ENCODE measurements at regions not wholly inside any gene's neighbourhood (a gene's known extent, or its start where the extent isn't known, plus 50 kb on each side); places are given as distances from the start of the nearest gene placed in this dataset.
"Not testable (repeated sequence)": the region's sequence is repeated elsewhere in the genome, so short reads cannot be mapped to it uniquely, and the experiment has no call there.

- DNase-seq = no peak
These were observed 89.6 kb upstream of the SMIM30 start for GRCh38 chr7:113207931-113208330.

DNA sequence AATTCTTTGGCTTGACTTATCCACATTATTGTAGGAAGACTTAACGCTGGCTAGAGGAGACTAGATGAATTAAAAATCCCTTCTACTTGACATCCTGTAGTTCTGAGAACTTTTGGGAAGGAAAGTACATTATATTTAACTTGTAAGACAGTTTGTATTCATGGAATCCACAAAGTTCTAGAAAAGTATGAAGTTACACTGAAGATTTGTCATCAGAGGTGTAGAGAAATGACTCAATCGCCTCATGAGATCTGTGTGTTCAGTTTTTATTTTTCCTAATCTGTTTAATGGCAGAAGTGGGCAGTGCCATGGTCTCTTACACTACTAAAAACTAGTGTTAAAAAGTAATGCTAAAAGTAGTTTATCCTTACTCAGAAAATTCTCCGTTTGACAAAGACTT lies 89.1 kb upstream of the SMIM30 start:
- DNase-seq = no peak

DNA sequence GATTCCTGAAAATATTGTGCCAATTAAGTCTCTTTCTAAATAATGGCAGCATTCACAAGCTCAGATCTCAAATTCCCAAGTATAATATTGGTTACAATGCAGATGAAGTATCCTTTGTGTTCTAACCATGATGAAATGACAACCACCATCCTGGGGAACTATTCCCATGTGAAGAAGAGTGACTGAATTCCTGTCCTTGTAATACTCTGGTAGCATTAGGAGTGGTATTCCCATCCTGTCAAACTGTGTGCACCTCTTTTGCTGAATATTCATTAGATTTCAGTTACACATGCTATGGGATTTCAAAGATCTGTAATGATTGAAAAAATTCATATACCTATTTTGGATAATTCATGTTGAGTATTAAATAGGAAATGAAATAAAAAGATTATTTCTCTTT lies 86.1 kb upstream of the SMIM30 start:
- DNase-seq = no peak

DNA sequence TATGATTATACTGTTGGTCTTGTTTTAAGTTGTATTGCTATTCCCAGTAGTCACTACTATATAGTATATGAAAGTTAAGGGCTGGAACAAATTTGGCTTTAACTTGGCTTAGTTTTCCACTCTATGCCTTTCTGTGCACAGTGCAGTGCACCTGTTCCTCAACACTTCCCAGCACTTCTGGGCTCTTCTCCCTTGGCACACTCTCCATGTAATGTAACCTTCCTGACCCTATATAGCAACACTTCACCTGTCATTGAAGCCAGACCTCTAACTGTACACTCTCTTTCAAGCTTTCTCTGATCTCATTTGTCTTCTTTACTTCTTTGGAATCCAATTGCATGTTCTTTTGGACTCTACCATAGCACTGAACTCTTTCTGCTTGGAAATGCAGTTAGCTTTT lies 83.9 kb upstream of the SMIM30 start:
- DNase-seq = no peak

- DNase-seq = no peak
These were observed 81.9 kb upstream of the SMIM30 start for GRCh38 chr7:113200281-113200680.

GRCh38 chr7:113199841-113200240 lies 81.5 kb upstream of the SMIM30 start:
- no peak for DNase-seq

DNA sequence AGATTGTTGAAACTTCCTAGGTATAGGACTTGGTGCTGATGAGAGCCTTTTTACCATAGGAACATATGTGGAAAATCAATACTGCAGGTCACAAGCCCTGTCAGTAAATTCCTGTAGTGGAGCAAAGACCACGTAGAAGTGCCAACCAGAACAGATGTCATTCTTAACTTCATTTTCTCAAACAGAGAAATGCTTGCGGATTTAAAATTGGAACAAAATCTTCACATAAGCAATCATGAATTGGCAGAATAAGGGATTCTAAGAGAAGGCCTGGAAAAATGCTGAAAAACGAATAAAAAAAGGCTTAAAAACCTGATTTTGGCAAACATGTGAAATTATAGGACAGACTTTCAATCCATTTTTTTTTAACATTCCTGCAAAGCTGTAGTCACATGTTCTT lies 80.8 kb upstream of the SMIM30 start:
- DNase-seq = no peak

DNA sequence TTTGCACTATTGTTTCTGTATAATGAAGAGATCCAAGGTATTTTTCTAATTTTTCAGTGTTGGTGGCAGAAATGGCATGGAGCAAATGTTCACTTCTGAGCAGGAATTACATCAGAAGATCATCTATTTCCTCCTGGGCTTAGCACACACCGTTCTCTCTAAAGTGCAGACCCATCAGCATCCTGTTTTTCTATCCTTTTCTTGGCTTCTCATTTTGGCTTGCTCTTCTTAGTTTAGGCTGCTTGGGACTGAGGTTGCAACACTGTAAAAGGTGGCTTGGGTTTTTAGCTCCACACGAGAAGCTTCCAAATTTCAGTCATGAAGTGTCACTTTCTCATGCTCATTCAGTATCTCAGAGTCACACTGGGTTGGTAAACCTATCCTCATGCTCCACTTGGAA lies 79.9 kb upstream of the SMIM30 start:
- no peak for DNase-seq

- no peak for DNase-seq
These were observed 78.9 kb upstream of the SMIM30 start for GRCh38 chr7:113197274-113197673.

DNA sequence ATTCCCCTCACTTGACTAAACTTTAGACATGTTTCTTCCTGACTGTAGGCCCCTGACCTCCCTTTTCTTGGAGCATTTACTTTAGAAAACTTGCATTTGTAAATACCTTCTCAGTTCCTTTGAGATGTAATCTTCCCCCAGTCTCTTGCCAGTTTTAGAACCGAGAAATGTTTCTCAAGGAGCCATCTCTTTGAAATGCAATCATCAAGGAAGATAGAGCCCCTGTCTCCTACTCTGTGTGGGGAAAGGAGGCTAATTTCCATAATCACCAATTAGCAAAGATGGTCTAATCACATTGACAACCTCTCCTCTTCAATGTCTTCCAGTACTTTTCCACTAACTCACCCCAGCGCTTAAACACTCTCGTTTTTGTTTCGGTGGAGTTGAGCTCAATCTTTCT lies 70.0 kb upstream of the SMIM30 start:
- no peak for DNase-seq

GRCh38 chr7:113179313-113179712 lies 61.0 kb upstream of the SMIM30 start:
- no peak for DNase-seq

DNA sequence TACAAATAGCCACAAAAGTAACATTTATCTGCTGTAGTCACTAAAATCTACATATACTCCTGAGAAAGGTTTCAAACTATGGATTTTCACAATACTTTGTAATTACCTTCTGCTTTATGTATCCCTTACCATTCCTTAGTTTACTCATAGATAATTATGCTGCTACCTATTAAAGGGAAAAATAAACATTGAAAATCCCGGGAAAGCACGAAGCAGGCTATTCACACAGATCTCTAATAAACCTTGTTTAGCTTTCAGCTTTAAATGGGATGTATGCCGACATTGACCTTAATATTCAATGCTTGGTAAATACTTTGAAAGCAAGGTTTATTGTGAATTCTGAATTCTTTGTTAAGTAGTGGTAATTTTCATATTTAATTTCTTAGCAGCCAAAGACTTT lies 58.5 kb upstream of the SMIM30 start:
- DNase-seq = no peak

DNA sequence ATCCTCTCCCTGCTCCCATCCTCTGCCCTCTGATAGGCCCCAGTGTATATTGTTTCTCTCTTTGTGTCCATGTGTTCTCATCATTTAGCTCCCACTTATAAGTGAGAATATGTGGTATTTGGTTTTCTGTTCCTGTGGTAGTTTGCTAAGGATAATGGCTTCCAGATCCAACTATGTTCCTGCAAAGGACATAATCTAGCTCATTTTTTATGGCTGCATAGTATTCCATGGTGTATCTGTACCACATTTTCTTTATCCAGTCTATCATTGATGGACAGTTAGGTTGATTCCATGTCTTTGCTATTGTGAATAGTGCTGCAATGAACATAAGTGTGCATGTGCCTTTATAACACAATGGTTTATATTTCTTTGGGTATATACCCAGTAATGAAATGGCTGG lies 57.8 kb upstream of the SMIM30 start:
- not testable (repeated sequence) for DNase-seq

DNA sequence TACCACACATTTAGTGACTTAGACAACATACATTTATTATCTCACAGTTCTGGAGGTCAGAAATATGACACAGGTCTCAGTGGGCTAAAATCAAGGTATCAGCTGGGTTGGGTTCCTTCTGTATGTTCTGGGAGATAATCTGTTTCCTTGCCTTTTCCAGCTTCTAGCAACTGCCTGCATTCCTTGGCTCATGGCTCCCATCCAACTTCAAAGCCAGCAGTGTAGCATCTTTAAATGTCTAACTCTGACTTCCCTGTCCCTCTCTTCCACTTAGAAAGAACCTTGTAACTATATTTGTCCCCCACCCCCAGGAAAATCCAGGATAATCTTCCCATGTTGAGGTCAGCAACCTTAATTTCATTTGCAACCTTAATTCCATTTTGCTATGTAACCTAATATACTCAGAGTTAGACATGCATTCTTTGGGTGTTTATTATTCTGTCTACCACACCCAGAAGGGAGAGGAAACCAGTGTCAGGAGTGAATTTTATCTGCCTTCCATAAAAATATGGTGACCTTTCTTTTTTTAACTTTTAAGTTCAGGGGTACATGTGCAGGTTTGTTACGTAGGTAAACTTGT lies 57.3 kb upstream of the SMIM30 start:
- DNase-seq = no peak

DNA sequence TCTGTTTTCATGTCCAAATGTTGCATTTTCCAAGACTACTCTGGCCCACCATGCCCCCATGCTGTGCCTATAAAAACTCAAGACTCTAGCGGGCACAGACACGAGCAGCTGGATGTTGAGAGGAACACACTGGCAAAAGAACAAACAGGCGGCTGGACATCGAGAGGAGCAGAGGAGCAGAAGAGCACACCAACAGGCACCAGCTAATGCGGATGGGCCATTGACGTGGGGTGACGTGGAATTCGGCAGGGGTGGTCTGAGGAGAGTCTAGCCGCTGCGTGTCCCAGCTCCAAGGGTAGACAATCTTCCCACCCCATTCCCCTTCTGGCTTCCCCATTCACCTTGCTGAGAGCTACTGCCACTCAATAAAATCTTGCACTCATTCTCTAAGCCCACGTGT lies 54.4 kb upstream of the SMIM30 start:
- DNase-seq = no peak

DNA sequence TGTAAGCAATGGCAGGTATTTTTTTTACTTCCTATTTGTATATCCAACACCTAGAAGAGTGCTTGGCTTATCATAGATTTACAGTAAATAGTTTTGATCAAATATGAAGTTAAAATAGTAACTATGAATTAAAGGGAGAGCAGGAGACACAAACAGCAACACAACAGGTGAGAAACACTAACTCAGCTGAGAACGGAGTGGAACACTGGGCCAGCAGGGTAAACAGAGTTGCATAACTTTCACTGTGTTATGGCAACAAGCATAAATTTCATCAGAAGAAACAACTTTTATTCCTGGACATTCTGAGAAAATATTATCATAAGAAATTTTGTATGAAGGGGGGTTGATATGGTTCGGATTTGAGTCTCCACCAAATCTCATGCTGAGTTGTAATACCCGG lies 52.2 kb upstream of the SMIM30 start:
- no peak for DNase-seq

Data from hippocampal formation (tissue), 2 donors.